Neural crest cell (in vitro differentiated cells): ENCODE measurements at regions not wholly inside any gene's neighbourhood (a gene's known extent, or its start where the extent isn't known, plus 50 kb on each side); places are given as distances from the start of the nearest gene placed in this dataset.

Experiments
- DNase-seq: peaks from one replicate; pipeline ENCODE4 v3.0.0; 2021; ENCODE audit warnings: low read depth, mixed read lengths, low spot score
- H3K27ac Mint-ChIP-seq: one replicate; pipeline ENCODE4 v1.8.0; 2021; ENCODE audit warnings: mild to moderate bottlenecking, mixed read lengths; ENCODE audit not compliant: unreplicated experiment
- H3K27me3 Mint-ChIP-seq: 2 replicates; pipeline ENCODE4 v1.8.0; 2021; ENCODE audit warnings: low read depth, mild to moderate bottlenecking, mixed read lengths
- H3K36me3 Mint-ChIP-seq: 2 replicates; pipeline ENCODE4 v1.8.0; 2021; ENCODE audit warnings: low read depth, mild to moderate bottlenecking, mixed read lengths
- H3K4me1 Mint-ChIP-seq: 2 replicates; pipeline ENCODE4 v1.8.0; 2021; ENCODE audit warnings: mixed read lengths
- H3K4me3 Mint-ChIP-seq: one replicate; pipeline ENCODE4 v1.8.0; 2021; ENCODE audit warnings: mild to moderate bottlenecking, mixed read lengths
- H3K9me3 Mint-ChIP-seq: 2 replicates; pipeline ENCODE4 v1.8.0; 2021; ENCODE audit warnings: mixed read lengths
- TF ChIP-seq, protein P1 (sequence below): fragments of 200-600 bp; sonication (generic); conservative IDR thresholded peaks from 2 replicates; pipeline ENCODE4 v1.5.0; 2021; ENCODE audit warnings: antibody characterized with exemption, mild to moderate bottlenecking

GRCh38 chr1:98386675-98387440 lies 274.7 kb upstream of the SNX7 start:
- Mint-ChIP-seq H3K36me3 (no peaks in the 10 kb centered on the region), H3K27me3 (no peaks in the 10 kb centered on the region), H3K27ac (no peak overlapping the region), H3K9me3 (no peaks in the 10 kb centered on the region), H3K4me3 (no peak overlapping the region), H3K4me1 (peaks cover 15% of the 10 kb centered on the region)
- DNase-seq, result no peak
- TF ChIP-seq, protein P1, sequence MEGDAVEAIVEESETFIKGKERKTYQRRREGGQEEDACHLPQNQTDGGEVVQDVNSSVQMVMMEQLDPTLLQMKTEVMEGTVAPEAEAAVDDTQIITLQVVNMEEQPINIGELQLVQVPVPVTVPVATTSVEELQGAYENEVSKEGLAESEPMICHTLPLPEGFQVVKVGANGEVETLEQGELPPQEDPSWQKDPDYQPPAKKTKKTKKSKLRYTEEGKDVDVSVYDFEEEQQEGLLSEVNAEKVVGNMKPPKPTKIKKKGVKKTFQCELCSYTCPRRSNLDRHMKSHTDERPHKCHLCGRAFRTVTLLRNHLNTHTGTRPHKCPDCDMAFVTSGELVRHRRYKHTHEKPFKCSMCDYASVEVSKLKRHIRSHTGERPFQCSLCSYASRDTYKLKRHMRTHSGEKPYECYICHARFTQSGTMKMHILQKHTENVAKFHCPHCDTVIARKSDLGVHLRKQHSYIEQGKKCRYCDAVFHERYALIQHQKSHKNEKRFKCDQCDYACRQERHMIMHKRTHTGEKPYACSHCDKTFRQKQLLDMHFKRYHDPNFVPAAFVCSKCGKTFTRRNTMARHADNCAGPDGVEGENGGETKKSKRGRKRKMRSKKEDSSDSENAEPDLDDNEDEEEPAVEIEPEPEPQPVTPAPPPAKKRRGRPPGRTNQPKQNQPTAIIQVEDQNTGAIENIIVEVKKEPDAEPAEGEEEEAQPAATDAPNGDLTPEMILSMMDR, result no peak

GRCh38 chr1:98385652-98386051 lies 275.9 kb upstream of the SNX7 start:
- DNase-seq, result no peak
- Mint-ChIP-seq H3K9me3 (no peaks in the 10 kb centered on the region), H3K36me3 (no peaks in the 10 kb centered on the region), H3K4me3 (no peak overlapping the region), H3K4me1 (peaks cover 15% of the 10 kb centered on the region), H3K27me3 (no peaks in the 10 kb centered on the region), H3K27ac (no peak overlapping the region)
- TF ChIP-seq, protein P1, result no peak

DNA sequence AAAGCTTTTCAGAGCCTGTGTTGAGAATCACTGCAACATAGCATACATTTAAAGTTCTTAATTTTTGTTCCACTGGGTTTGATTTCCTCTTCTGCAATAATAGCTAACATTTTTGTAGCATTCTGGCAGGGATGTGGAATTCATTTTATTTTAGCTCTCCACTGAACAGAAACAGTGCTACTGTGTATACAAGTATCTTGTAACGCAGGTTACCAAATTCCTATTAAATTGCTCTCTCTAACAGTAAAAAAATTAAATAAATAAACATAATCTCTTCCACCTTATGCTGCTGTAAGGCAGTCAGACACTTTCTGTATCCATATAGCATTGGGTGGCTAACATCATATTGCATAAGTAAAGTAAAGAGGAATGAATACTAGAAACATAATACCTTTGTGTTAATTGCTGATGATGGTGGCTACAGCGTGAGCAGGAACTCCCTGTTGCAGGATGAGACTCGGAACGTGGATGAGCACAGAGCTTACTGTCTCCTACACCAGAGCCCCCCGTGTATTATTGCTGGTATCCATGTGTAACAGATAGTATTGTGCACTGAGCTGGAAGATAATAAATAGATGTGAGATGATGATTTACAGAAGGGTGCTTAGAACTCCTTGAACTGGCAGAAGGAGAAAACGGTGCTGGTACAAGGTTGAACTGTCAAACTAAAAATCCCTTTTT lies 276.9 kb upstream of the SNX7 start:
- Mint-ChIP-seq H3K27me3 (no peaks in the 10 kb centered on the region), H3K27ac (no peak overlapping the region), H3K4me3 (no peak overlapping the region), H3K4me1 (peaks cover 15% of the 10 kb centered on the region), H3K36me3 (no peaks in the 10 kb centered on the region), H3K9me3 (no peaks in the 10 kb centered on the region)
- TF ChIP-seq, protein P1, result no peak
- no peak for DNase-seq

DNA sequence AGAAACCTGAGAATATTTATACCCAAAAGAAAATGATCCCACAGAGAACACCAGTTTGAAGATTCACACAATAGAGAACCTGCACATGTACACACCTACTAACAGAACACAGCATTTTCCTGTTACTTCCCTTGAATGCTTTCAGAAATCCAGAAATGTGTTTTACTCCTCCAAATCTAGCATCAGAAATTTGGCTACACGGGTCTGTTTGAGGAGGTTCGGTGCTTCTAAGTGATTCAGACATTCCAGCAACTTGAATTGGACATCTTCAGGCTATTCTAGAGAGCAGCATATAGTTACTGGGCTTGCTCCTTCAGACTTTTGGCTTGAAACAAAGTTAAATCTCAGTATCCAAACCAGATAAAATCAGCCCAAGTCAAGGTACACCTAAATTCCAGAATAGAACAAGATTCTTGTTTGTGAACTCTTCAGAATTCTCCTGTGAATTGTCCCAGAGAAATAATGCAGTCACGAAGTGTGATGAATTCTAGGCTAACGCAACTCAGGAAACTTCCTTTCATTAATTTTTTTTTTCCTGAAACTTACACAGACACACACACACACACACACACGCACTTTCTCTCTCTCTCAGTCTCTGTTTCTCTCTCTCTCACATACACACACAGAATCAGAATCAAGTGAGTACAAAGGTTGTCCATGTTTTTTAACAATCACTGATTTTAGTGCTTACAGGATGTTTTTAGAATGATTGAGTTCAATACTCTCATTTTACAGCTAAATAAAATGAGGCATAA lies 278.4 kb upstream of the SNX7 start:
- Mint-ChIP-seq H3K27ac (no peak overlapping the region), H3K27me3 (no peaks in the 10 kb centered on the region), H3K4me3 (no peak overlapping the region), H3K4me1 (peaks cover 9% of the 10 kb centered on the region), H3K36me3 (no peaks in the 10 kb centered on the region), H3K9me3 (no peaks in the 10 kb centered on the region)
- DNase-seq, result no peak
- TF ChIP-seq, protein P1, result no peak

- Mint-ChIP-seq H3K9me3 (no peaks in the 10 kb centered on the region), H3K27ac (no peak overlapping the region), H3K4me3 (no peak overlapping the region), H3K27me3 (no peaks in the 10 kb centered on the region), H3K4me1 (peaks cover 4% of the 10 kb centered on the region), H3K36me3 (no peaks in the 10 kb centered on the region)
- TF ChIP-seq, protein P1, result no peak
- DNase-seq, result no peak
Measured at GRCh38 chr1:98382586-98382985, 278.9 kb upstream of the SNX7 start.
